OCI-LY1 (cell line): ENCODE measurements at regions not wholly inside any gene's neighbourhood (a gene's known extent, or its start where the extent isn't known, plus 50 kb on each side); places are given as distances from the start of the nearest gene placed in this dataset.

Experiments used
- H2AFZ ChIP-seq: fragments of 200-600 bp; sonication (generic), shearing (Covaris generic); 2 replicates; pipeline ENCODE4 v1.6.0; 2014; ENCODE audit warnings: antibody characterized with exemption, mild to moderate bottlenecking, low read length
- H3F3A ChIP-seq: fragments of 200-600 bp; sonication (generic), shearing (Covaris generic); 2 replicates; pipeline ENCODE4 v1.6.0; 2014; ENCODE audit warnings: mild to moderate bottlenecking, antibody characterized with exemption, low read length, moderate library complexity; ENCODE audit not compliant: insufficient read depth
- H3K27ac ChIP-seq: fragments of 200-600 bp; sonication (generic); 2 replicates; pipeline ENCODE4 v1.5.1; 2014; ENCODE audit warnings: low read length, mixed run types, mild to moderate bottlenecking, low read depth; ENCODE audit not compliant: poor library complexity, severe bottlenecking
- H3K27me3 ChIP-seq: fragments of 200-600 bp; sonication (generic); 2 replicates; pipeline ENCODE4 v1.6.0; 2014; ENCODE audit warnings: antibody characterized with exemption, mild to moderate bottlenecking, low read length, moderate library complexity; ENCODE audit not compliant: insufficient read depth
- H3K36me3 ChIP-seq: fragments of 200-600 bp; sonication (generic); 2 replicates; pipeline ENCODE4 v1.6.1; 2014; ENCODE audit warnings: mild to moderate bottlenecking, antibody characterized with exemption, low read length, moderate library complexity, mixed read lengths; ENCODE audit not compliant: insufficient read depth
- H3K4me1 ChIP-seq: fragments of 200-600 bp; sonication (generic); 2 replicates; pipeline ENCODE4 v1.5.1; 2014; ENCODE audit warnings: mild to moderate bottlenecking, low read length, moderate library complexity; ENCODE audit not compliant: insufficient read depth, severe bottlenecking
- H3K4me2 ChIP-seq: fragments of 200-600 bp; sonication (generic), shearing (Covaris generic); 2 replicates; pipeline ENCODE4 v1.6.1; 2014; ENCODE audit warnings: low read length
- H3K4me3 ChIP-seq: fragments of 200-600 bp; sonication (generic); 2 replicates; pipeline ENCODE4 v1.5.1; 2014; ENCODE audit warnings: low read length, low read depth, mild to moderate bottlenecking, mixed read lengths; ENCODE audit not compliant: poor library complexity, severe bottlenecking
- H3K79me2 ChIP-seq: fragments of 200-600 bp; shearing (Covaris generic); 2 replicates; pipeline ENCODE4 v1.6.1; 2016; ENCODE audit warnings: mixed run types, low read length, mixed read lengths; ENCODE audit not compliant: insufficient read depth
- H3K9ac ChIP-seq: fragments of 200-600 bp; sonication (generic), shearing (Covaris generic); 2 replicates; pipeline ENCODE4 v1.6.1; 2014; ENCODE audit warnings: mild to moderate bottlenecking, low read length, mixed read lengths
- H3K9me2 ChIP-seq: fragments of 200-600 bp; sonication (generic), shearing (Covaris generic); 2 replicates; pipeline ENCODE4 v1.6.1; 2014; ENCODE audit warnings: low read depth, mild to moderate bottlenecking, low read length, mixed read lengths
- H3K9me3 ChIP-seq: fragments of 200-600 bp; shearing (Covaris generic); 2 replicates; pipeline ENCODE4 v1.6.1; 2014; ENCODE audit warnings: low read length, mixed read lengths
- H4K20me1 ChIP-seq: fragments of 200-600 bp; sonication (generic), shearing (Covaris generic); 2 replicates; pipeline ENCODE4 v1.6.0; 2016; ENCODE audit warnings: mild to moderate bottlenecking, low read length; ENCODE audit not compliant: insufficient read depth
- EZH2 ChIP-seq: fragments of 200-600 bp; sonication (generic), shearing (Covaris generic); IDR thresholded peaks from 2 replicates; pipeline ENCODE4 v1.8.0; 2017; ENCODE audit warnings: borderline replicate concordance, mixed run types, mild to moderate bottlenecking, antibody characterized with exemption, low read length, moderate library complexity, mixed read lengths
- TF ChIP-seq, protein P1 (sequence below): fragments of 200-600 bp; sonication (generic), shearing (Covaris generic); IDR thresholded peaks from 2 replicates; pipeline ENCODE4 v1.5.1; 2017; ENCODE audit warnings: mild to moderate bottlenecking, antibody characterized with exemption, low read length, moderate library complexity, mixed read lengths

DNA sequence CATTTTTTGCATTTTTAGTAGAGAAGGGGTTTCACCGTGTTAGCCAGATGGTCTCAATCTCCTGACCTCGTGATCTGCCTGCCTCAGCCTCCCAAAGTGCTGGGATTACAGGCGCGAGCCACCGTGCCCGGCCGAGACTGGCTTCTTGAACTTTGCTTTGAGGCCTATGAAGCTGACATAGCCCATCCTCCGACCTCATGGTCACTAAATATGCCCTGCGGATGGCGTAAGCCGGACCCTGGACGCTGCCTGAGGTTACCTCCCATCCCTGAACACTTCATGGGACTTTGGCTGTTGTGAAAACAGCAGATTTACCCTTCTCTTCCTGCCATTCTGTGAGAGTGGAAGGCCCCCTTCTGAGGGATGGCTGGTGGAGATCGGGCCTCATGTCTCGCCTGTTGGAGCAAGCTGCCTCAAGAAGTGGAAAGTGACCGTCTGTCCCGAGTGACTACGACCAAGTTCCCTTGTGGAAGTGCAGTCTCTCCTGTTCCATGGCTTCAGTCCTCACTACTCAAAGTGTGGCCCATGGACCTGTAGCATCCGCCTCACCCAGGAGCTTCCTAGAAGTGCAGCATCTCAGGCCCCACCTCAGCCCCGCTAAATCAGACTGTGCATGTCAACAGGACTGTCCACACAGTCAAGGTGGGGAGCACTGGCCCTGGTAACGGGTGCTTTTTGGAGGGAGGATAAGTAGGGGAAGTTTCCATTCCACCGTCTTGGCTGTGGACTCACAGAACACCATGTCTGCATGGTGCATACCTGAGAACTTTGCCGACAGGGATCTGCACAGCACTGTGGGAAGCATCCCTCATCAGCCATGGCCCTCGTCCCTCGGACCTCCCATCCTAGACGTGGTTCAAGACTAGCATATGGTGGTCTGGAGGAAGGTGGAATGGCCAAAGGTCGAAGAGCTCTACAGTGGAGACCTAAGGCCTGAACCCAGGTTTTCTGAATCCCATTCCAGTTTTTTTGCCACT lies 210.5 kb upstream of the SHH start:
- H3K4me1 ChIP-seq: no peaks in the 10 kb centered on the region
- H3K27me3 ChIP-seq: no peaks in the 10 kb centered on the region
- no peaks in the 10 kb centered on the region for H3K36me3 ChIP-seq

DNA sequence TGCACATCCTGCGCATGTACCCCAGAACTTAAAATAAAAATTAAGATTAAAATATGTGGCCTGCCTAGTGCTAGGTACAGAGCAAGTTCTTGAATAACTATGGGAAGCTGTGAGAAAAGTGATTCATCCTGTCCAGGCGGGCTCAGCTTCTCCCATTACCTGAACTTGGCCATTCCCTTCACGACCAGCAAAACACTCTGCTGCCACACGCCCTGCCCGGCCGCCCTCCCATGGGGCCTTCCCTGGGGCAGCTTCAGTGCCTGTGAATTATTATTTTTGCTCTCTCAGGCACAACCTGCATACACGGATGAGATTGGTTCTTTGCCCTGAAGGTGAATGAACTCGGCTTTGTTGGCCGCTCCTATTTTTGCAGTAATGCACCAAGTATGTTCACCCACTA lies 209.2 kb upstream of the SHH start:
- no peak overlapping the region for H3K9ac ChIP-seq
- no peaks in the 10 kb centered on the region for H3K9me3 ChIP-seq
- no peak overlapping the region for H3K4me2 ChIP-seq
- no peak overlapping the region for H2AFZ ChIP-seq
- no peak overlapping the region for H3K4me3 ChIP-seq
- H3F3A ChIP-seq: no peaks in the 10 kb centered on the region
- H3K4me1 ChIP-seq: no peaks in the 10 kb centered on the region
- H3K27ac ChIP-seq: no peak overlapping the region
- H3K36me3 ChIP-seq: no peaks in the 10 kb centered on the region
- TF ChIP-seq, protein P1, sequence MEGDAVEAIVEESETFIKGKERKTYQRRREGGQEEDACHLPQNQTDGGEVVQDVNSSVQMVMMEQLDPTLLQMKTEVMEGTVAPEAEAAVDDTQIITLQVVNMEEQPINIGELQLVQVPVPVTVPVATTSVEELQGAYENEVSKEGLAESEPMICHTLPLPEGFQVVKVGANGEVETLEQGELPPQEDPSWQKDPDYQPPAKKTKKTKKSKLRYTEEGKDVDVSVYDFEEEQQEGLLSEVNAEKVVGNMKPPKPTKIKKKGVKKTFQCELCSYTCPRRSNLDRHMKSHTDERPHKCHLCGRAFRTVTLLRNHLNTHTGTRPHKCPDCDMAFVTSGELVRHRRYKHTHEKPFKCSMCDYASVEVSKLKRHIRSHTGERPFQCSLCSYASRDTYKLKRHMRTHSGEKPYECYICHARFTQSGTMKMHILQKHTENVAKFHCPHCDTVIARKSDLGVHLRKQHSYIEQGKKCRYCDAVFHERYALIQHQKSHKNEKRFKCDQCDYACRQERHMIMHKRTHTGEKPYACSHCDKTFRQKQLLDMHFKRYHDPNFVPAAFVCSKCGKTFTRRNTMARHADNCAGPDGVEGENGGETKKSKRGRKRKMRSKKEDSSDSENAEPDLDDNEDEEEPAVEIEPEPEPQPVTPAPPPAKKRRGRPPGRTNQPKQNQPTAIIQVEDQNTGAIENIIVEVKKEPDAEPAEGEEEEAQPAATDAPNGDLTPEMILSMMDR: no peak
- TF ChIP-seq EZH2: no peak
- no peaks in the 10 kb centered on the region for H3K79me2 ChIP-seq
- no peaks in the 10 kb centered on the region for H3K9me2 ChIP-seq
- no peaks in the 10 kb centered on the region for H4K20me1 ChIP-seq
- H3K27me3 ChIP-seq: no peaks in the 10 kb centered on the region

More for the DNA sequence above, 210.5 kb upstream of the SHH start:
- H3K9ac ChIP-seq: no peak overlapping the region
- H3K27ac ChIP-seq: no peak overlapping the region
- H2AFZ ChIP-seq: no peak overlapping the region
- no peaks in the 10 kb centered on the region for H3K79me2 ChIP-seq
- no peaks in the 10 kb centered on the region for H3K9me3 ChIP-seq
- H3K9me2 ChIP-seq: no peaks in the 10 kb centered on the region
- H4K20me1 ChIP-seq: no peaks in the 10 kb centered on the region
- H3K4me2 ChIP-seq: no peak overlapping the region
- TF ChIP-seq, protein P1: no peak
- no peak for TF ChIP-seq EZH2
- H3F3A ChIP-seq: no peaks in the 10 kb centered on the region
- no peak overlapping the region for H3K4me3 ChIP-seq

DNA sequence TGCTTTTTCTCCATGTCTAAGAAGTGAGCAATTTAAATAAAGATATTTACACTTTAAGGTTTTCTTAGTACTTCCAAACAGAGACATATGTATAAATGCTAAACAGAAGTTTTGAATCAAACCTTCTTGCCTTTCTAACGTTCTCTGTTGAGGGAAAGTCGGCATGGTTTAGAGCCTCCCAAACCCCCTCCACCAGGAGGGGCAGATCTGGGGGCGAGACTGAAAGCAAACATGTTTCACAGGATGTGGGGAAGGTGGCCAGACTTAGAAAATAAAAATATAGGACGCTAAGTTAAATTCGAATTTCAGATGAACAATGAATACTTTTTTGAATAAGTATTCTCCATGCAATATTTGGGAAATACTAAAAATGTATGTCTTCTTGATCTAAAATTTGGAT lies 208.3 kb upstream of the SHH start:
- Histone ChIP-seq H3K4me2 (no peak overlapping the region), H3K9me3 (no peaks in the 10 kb centered on the region), H3K27ac (no peak overlapping the region), H3K4me3 (no peak overlapping the region), H4K20me1 (no peaks in the 10 kb centered on the region), H2AFZ (no peak overlapping the region), H3K79me2 (no peaks in the 10 kb centered on the region), H3K36me3 (no peaks in the 10 kb centered on the region), H3K27me3 (no peaks in the 10 kb centered on the region), H3K4me1 (no peaks in the 10 kb centered on the region), H3K9me2 (no peaks in the 10 kb centered on the region), H3F3A (no peaks in the 10 kb centered on the region), H3K9ac (no peak overlapping the region)
- TF ChIP-seq, protein P1: no peak
